ENCODE measurements at regions not wholly inside any gene's neighbourhood (a gene's known extent, or its start where the extent isn't known, plus 50 kb on each side); places are given as distances from the start of the nearest gene placed in this dataset.
"Not testable (repeated sequence)": the region's sequence is repeated elsewhere in the genome, so short reads cannot be mapped to it uniquely, and the experiment has no call there.

DNA sequence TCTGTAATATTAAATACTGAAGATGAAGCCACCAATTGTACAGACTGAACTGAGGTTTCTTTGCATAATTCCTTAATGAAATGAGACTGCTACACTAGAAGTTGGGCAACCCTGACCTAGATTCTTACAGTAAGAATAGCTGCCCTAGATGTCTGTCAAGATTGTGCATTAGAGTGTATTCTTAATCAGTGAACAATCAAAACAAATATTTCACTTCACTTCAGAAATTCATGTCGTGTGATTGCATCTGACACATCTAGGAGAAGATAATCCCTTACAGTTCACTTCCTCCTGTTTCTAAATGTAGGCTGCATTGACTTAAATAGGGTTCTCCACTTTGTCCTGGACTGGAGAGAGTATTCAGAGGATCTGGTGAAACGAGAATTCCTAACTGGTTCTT lies 283.1 kb downstream of the HNRNPD start:
- no peak overlapping the region for H3K9ac ChIP-seq (ENCODE audit: low read length)
- DNase-seq (no peak), ATAC-seq (ENCODE audit: low read depth) (no peak)
- no peak overlapping the region for H3K27ac ChIP-seq (ENCODE audit: low read length in 2 of 2)
- no peaks in the 10 kb centered on the region for H4K20me1 ChIP-seq (ENCODE audit: control insufficient read depth, insufficient read depth, low read length, poor library complexity, severe bottlenecking)
- H3K27me3 ChIP-seq (replicated peaks in 1 of 4; ENCODE audit: control extremely low read depth in 1 of 4, control insufficient read depth in 3 of 4, insufficient read depth in 4 of 4, low read length in 3 of 4) = no peaks in the 10 kb centered on the region
- intact Hi-C loops (cut with micrococcal nuclease) = no loop called here
- Mint-ChIP-seq H3K4me1 (no peaks in the 10 kb centered on the region), H3K27me3 (peaks cover 11% of the 10 kb centered on the region), H3K27ac (no peak overlapping the region), H3K4me3 (no peak overlapping the region), H3K9me3 (ENCODE audit: insufficient read depth) (no peaks in the 10 kb centered on the region)
- no peak overlapping the region for H3K4me2 ChIP-seq (replicated peaks; ENCODE audit: low read depth, low read length, poor library complexity, severe bottlenecking)
- H2AFZ ChIP-seq (ENCODE audit: insufficient read depth, low read depth, low read length, poor library complexity, severe bottlenecking) = no peak overlapping the region
- H3K4me1 ChIP-seq (ENCODE audit: control insufficient read depth in 2 of 2, insufficient read depth in 2 of 2, low read length in 2 of 2) = no peaks in the 10 kb centered on the region
- ChIA-PET CTCF (interaction anchor here (1.0 kb wide), 1 partner anchor 9 kb away, joined by 4 read pairs; no protein-coding TSS in a partner anchor), POLR2A (no interaction called here)
- H3K9me3 ChIP-seq (ENCODE audit: control extremely low read depth in 1 of 3, control insufficient read depth in 2 of 3, insufficient read depth in 1 of 3, low read length in 2 of 3) = no peaks in the 10 kb centered on the region
- H3K4me3 ChIP-seq (ENCODE audit: control extremely low read depth in 1 of 5, extremely low read depth in 1 of 5, insufficient read depth in 1 of 5, low read depth in 2 of 5, low read length in 4 of 5) = no peak overlapping the region
- no peaks in the 10 kb centered on the region for H3K79me2 ChIP-seq (ENCODE audit: control insufficient read depth, insufficient read depth, low read length)
- TF ChIP-seq EZH2 (IDR thresholded peaks at IDR 0.05; ENCODE audit: borderline replicate concordance, insufficient read depth, low read depth, low read length, poor library complexity, severe bottlenecking) = no peak
- TF ChIP-seq, protein P1, sequence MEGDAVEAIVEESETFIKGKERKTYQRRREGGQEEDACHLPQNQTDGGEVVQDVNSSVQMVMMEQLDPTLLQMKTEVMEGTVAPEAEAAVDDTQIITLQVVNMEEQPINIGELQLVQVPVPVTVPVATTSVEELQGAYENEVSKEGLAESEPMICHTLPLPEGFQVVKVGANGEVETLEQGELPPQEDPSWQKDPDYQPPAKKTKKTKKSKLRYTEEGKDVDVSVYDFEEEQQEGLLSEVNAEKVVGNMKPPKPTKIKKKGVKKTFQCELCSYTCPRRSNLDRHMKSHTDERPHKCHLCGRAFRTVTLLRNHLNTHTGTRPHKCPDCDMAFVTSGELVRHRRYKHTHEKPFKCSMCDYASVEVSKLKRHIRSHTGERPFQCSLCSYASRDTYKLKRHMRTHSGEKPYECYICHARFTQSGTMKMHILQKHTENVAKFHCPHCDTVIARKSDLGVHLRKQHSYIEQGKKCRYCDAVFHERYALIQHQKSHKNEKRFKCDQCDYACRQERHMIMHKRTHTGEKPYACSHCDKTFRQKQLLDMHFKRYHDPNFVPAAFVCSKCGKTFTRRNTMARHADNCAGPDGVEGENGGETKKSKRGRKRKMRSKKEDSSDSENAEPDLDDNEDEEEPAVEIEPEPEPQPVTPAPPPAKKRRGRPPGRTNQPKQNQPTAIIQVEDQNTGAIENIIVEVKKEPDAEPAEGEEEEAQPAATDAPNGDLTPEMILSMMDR (IDR thresholded peaks at IDR 0.05) = no peak
- no CpG with 5 or more reads among the region's 2 CpGs for WGBS (ENCODE audit: insufficient coverage)
- no peaks in the 10 kb centered on the region for H3K36me3 ChIP-seq (replicated peaks in 1 of 2; ENCODE audit: control extremely low read depth in 1 of 2, control insufficient read depth in 1 of 2, extremely low read depth in 1 of 2, insufficient read depth in 2 of 2, low read length in 1 of 2)

DNA sequence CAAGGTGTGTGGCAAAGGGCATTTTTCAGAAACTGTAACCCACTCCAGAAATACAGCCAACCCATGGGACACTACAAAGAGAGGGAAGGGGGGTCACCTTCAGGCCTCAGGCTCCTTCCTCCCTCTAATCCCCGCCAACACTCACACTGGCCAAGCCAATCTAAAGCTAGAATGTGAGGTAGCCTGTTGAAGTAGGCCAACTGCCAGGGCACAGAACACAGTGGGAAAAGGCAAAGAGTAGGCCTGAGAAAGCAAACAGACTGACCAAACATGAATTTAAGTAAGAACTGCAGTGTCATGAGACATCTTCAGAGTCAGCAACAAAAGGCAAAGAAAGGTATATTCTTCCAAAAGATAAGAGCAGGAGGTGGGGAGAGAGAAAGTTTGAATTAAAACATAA lies 289.0 kb downstream of the HNRNPD start:
- H3K9ac ChIP-seq (ENCODE audit: low read length) = no peak overlapping the region
- CTCF ChIA-PET = no interaction called here
- DNase-seq (no peak), ATAC-seq (ENCODE audit: low read depth) (no peak)
- no peaks in the 10 kb centered on the region for H3K36me3 ChIP-seq (replicated peaks in 1 of 2; ENCODE audit: control extremely low read depth in 1 of 2, control insufficient read depth in 1 of 2, extremely low read depth in 1 of 2, insufficient read depth in 2 of 2, low read length in 1 of 2)
- no peak overlapping the region for H3K4me2 ChIP-seq (replicated peaks; ENCODE audit: low read depth, low read length, poor library complexity, severe bottlenecking)
- POLR2A ChIA-PET = no interaction called here
- TF ChIP-seq, protein P1 (IDR thresholded peaks at IDR 0.05) = no peak
- TF ChIP-seq EZH2 (IDR thresholded peaks at IDR 0.05; ENCODE audit: borderline replicate concordance, insufficient read depth, low read depth, low read length, poor library complexity, severe bottlenecking) = no peak
- H3K4me1 ChIP-seq (ENCODE audit: control insufficient read depth in 2 of 2, insufficient read depth in 2 of 2, low read length in 2 of 2) = no peaks in the 10 kb centered on the region
- intact Hi-C loops (cut with micrococcal nuclease) = no loop called here
- H3K79me2 ChIP-seq (ENCODE audit: control insufficient read depth, insufficient read depth, low read length) = no peaks in the 10 kb centered on the region
- no peak overlapping the region for H3K27ac ChIP-seq (ENCODE audit: low read length in 2 of 2)
- Mint-ChIP-seq H3K4me1 (no peaks in the 10 kb centered on the region), H3K27ac (no peak overlapping the region), H3K27me3 (peaks cover 12% of the 10 kb centered on the region), H3K9me3 (ENCODE audit: insufficient read depth) (peaks cover 3% of the 10 kb centered on the region), H3K4me3 (no peak overlapping the region)
- no peaks in the 10 kb centered on the region for H4K20me1 ChIP-seq (ENCODE audit: control insufficient read depth, insufficient read depth, low read length, poor library complexity, severe bottlenecking)
- H3K4me3 ChIP-seq (ENCODE audit: control extremely low read depth in 1 of 5, extremely low read depth in 1 of 5, insufficient read depth in 1 of 5, low read depth in 2 of 5, low read length in 4 of 5) = no peak overlapping the region
- H3K27me3 ChIP-seq (replicated peaks in 1 of 4; ENCODE audit: control extremely low read depth in 1 of 4, control insufficient read depth in 3 of 4, insufficient read depth in 4 of 4, low read length in 3 of 4) = no peaks in the 10 kb centered on the region
- WGBS (ENCODE audit: insufficient coverage) = no CpG with 5 or more reads among the region's 1 CpG
- H2AFZ ChIP-seq (ENCODE audit: insufficient read depth, low read depth, low read length, poor library complexity, severe bottlenecking) = no peak overlapping the region
- H3K9me3 ChIP-seq (ENCODE audit: control extremely low read depth in 1 of 3, control insufficient read depth in 2 of 3, insufficient read depth in 1 of 3, low read length in 2 of 3) = peaks cover 0 to 2% (median 0%) of the 10 kb centered on the region in 3 donors

DNA sequence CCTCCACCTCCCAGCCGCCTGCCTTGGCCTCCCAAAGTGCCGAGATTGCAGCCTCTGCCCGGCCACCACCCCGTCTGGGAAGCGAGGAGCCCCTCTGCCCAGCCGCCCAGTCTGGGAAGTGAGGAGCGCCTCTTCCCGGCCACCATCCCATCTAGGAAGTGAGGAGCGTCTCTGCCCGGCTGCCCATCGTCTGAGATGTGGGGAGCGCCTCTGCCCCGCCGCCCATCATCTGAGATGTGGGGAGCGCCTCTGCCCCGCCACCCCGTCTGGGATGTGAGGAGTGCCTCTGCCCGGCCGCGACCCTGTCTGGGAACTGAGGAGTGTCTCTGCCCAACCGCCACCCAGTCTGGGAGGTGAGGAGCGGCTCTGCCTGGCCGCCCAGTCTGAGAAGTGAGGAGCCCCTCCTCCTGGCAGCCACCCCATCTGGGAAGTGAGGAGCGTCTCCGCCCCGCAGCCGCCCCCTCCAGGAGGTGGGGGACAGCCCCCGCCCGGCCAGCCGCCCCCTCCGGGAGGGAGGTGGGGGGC lies 296.3 kb downstream of the HNRNPD start:
- ATAC-seq (ENCODE audit: low read depth); H3K4me1 Mint-ChIP-seq; DNase-seq; H2AFZ ChIP-seq (ENCODE audit: insufficient read depth, low read depth, low read length, poor library complexity, severe bottlenecking); H3K9me3 Mint-ChIP-seq (ENCODE audit: insufficient read depth); H3K9me3 ChIP-seq (ENCODE audit: control extremely low read depth in 1 of 3, control insufficient read depth in 2 of 3, insufficient read depth in 1 of 3, low read length in 2 of 3); intact Hi-C loops (cut with micrococcal nuclease); H3K27me3 ChIP-seq (replicated peaks in 1 of 4; ENCODE audit: control extremely low read depth in 1 of 4, control insufficient read depth in 3 of 4, insufficient read depth in 4 of 4, low read length in 3 of 4); H3K27ac ChIP-seq (ENCODE audit: low read length in 2 of 2); H3K36me3 ChIP-seq (replicated peaks in 1 of 2; ENCODE audit: control extremely low read depth in 1 of 2, control insufficient read depth in 1 of 2, extremely low read depth in 1 of 2, insufficient read depth in 2 of 2, low read length in 1 of 2); H3K4me3 Mint-ChIP-seq; H3K4me3 ChIP-seq (ENCODE audit: control extremely low read depth in 1 of 5, extremely low read depth in 1 of 5, insufficient read depth in 1 of 5, low read depth in 2 of 5, low read length in 4 of 5); H3K27ac Mint-ChIP-seq; H3K4me1 ChIP-seq (ENCODE audit: control insufficient read depth in 2 of 2, insufficient read depth in 2 of 2, low read length in 2 of 2); H3K79me2 ChIP-seq (ENCODE audit: control insufficient read depth, insufficient read depth, low read length); H3K4me2 ChIP-seq (replicated peaks; ENCODE audit: low read depth, low read length, poor library complexity, severe bottlenecking); CTCF ChIA-PET; H3K9ac ChIP-seq (ENCODE audit: low read length); POLR2A ChIA-PET; H4K20me1 ChIP-seq (ENCODE audit: control insufficient read depth, insufficient read depth, low read length, poor library complexity, severe bottlenecking): not testable (repeated sequence)
- peaks cover 12% of the 10 kb centered on the region for H3K27me3 Mint-ChIP-seq
- WGBS (ENCODE audit: insufficient coverage) = 95% methylated on average over 25 of the region's 31 CpGs
